ENCODE measurements at regions not wholly inside any gene's neighbourhood (a gene's known extent, or its start where the extent isn't known, plus 50 kb on each side); places are given as distances from the start of the nearest gene placed in this dataset.
A peak's percentile ranks its signal among the peaks of the same experiment; 100 is the strongest.

GRCh38 chr2:64751286-64752260, 97.9 kb upstream of the SERTAD2 start:
- Histone ChIP-seq H3K27me3 (ENCODE audit: control insufficient read depth, insufficient read depth, low read length) (no peaks in the 10 kb centered on the region), H3K4me3 (ENCODE audit: low read length) (peak overlapping the region; percentile 91), H3K27ac (ENCODE audit: low read length) (peak overlapping the region; percentile 95), H3K4me1 (ENCODE audit: control insufficient read depth, insufficient read depth, low read length) (peaks cover 5% of the 10 kb centered on the region), H3K36me3 (ENCODE audit: control insufficient read depth, insufficient read depth, low read length) (no peaks in the 10 kb centered on the region), H3K9me3 (ENCODE audit: control insufficient read depth, insufficient read depth, low read length) (no peaks in the 10 kb centered on the region)
- ATAC-seq = no peak
- DNase-seq = peak; percentile 65 to 95
- no peaks in the 10 kb centered on the region for H3K27me3 Mint-ChIP-seq (ENCODE audit: low read depth in 2 of 2)
- intact Hi-C loops (cut with micrococcal nuclease) = loop anchor here (1.0 to 5.0 kb wide), 8 partner anchors 16 to 227 kb away; partner anchors contain the start of gene AFTPH
- peak overlapping the region; percentile 77 to 96 for H3K27ac Mint-ChIP-seq
- peaks cover 12 to 16% of the 10 kb centered on the region in 2 donors for H3K4me1 Mint-ChIP-seq
- H3K9me3 Mint-ChIP-seq = no peaks in the 10 kb centered on the region
- under 1% methylated on average over 59 of the region's 59 CpGs for WGBS (ENCODE audit: insufficient coverage)
- no peaks in the 10 kb centered on the region for H3K36me3 Mint-ChIP-seq
- peak; percentile 38 for TF ChIP-seq CTCF (IDR thresholded peaks at IDR 0.05)
- peak overlapping the region; percentile 96 for H3K4me3 Mint-ChIP-seq

GRCh38 chr2:64753399-64753798, 99.7 kb upstream of the SERTAD2 start:
- H3K36me3 Mint-ChIP-seq = no peaks in the 10 kb centered on the region
- no peak for ATAC-seq
- Histone ChIP-seq H3K4me3 (ENCODE audit: low read length) (no peak overlapping the region), H3K27me3 (ENCODE audit: control insufficient read depth, insufficient read depth, low read length) (no peaks in the 10 kb centered on the region), H3K4me1 (ENCODE audit: control insufficient read depth, insufficient read depth, low read length) (peaks cover 5% of the 10 kb centered on the region), H3K27ac (ENCODE audit: low read length) (no peak overlapping the region), H3K36me3 (ENCODE audit: control insufficient read depth, insufficient read depth, low read length) (no peaks in the 10 kb centered on the region), H3K9me3 (ENCODE audit: control insufficient read depth, insufficient read depth, low read length) (no peaks in the 10 kb centered on the region)
- no peak overlapping the region for H3K27ac Mint-ChIP-seq
- DNase-seq = no peak
- intact Hi-C loops (cut with micrococcal nuclease) = loop anchor here (5.0 kb wide), 2 partner anchors 64 to 146 kb away; no protein-coding TSS in a partner anchor
- peaks cover 12 to 16% of the 10 kb centered on the region in 2 donors for H3K4me1 Mint-ChIP-seq
- no peaks in the 10 kb centered on the region for H3K27me3 Mint-ChIP-seq (ENCODE audit: low read depth in 2 of 2)
- 59% methylated on average over 2 of the region's 2 CpGs for WGBS (ENCODE audit: insufficient coverage)
- no peak for TF ChIP-seq CTCF (IDR thresholded peaks at IDR 0.05)
- no peak overlapping the region for H3K4me3 Mint-ChIP-seq
- no peaks in the 10 kb centered on the region for H3K9me3 Mint-ChIP-seq

GRCh38 chr2:64754570-64754969, 100.9 kb upstream of the SERTAD2 start:
- Histone ChIP-seq H3K27me3 (ENCODE audit: control insufficient read depth, insufficient read depth, low read length) (no peaks in the 10 kb centered on the region), H3K4me3 (ENCODE audit: low read length) (no peak overlapping the region), H3K27ac (ENCODE audit: low read length) (no peak overlapping the region), H3K36me3 (ENCODE audit: control insufficient read depth, insufficient read depth, low read length) (no peaks in the 10 kb centered on the region), H3K4me1 (ENCODE audit: control insufficient read depth, insufficient read depth, low read length) (peaks cover 5% of the 10 kb centered on the region), H3K9me3 (ENCODE audit: control insufficient read depth, insufficient read depth, low read length) (no peaks in the 10 kb centered on the region)
- Mint-ChIP-seq H3K27ac (no peak overlapping the region), H3K9me3 (no peaks in the 10 kb centered on the region), H3K27me3 (ENCODE audit: low read depth in 2 of 2) (no peaks in the 10 kb centered on the region), H3K36me3 (no peaks in the 10 kb centered on the region), H3K4me1 (peaks cover 10 to 14% of the 10 kb centered on the region in 2 donors), H3K4me3 (no peak overlapping the region)
- intact Hi-C loops (cut with micrococcal nuclease) = loop anchor here (5.0 kb wide), 2 partner anchors 63 to 147 kb away; no protein-coding TSS in a partner anchor
- ATAC-seq (no peak), DNase-seq (no peak)
- WGBS (ENCODE audit: insufficient coverage) = no CpG with 5 or more reads among the region's 1 CpG
- TF ChIP-seq CTCF (IDR thresholded peaks at IDR 0.05) = no peak

Measured in natural killer cell (primary cell).